Sciatic nerve (tissue), 2 donors: ENCODE measurements at regions not wholly inside any gene's neighbourhood (a gene's known extent, or its start where the extent isn't known, plus 50 kb on each side); places are given as distances from the start of the nearest gene placed in this dataset.
A peak's percentile ranks its signal among the peaks of the same experiment; 100 is the strongest.

ENCODE experiments used
- ATAC-seq: fragments of 200-7000 bp; cut with Tn5 transposase; one replicate; pipeline ENCODE4 v1.9.1; 2020; ENCODE audit warnings: mild to moderate bottlenecking, moderate library complexity
- DNase-seq: peaks from one replicate; pipeline ENCODE4 v3.0.0-alpha.2; 2020; ENCODE audit warnings: low spot score
- intact Hi-C: fragments of 100-400 bp; cut with DNase I; formaldehyde crosslinking; loops from one replicate; pipeline ENCODE4 v1.14.2; 2022
- donor health status: DM: no; HTN: no; CAD: no.
- donor health status: DM: no; HTN: no; CAD: no.

DNA sequence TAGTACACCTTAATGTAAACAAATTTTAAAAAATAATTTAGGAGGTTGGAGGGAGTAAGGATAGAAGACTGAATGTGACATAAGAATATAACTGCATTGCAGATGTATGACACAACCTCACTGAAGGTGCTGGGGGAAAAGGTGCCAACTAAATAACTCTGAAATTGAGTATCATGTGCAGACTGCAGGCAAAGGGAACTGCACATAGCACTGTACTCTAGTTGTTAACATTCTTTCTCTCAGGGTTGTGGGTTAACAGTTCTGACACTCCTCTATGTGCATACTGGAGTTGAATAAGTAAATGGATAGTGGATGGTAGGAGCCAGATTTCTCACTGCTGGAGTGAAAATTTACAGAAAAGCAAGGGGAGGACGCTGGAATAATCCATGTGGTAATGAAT is 451.9 kb upstream of the CDH4 start:
- ATAC-seq (no peak), DNase-seq (no peak)
- intact Hi-C loops, result no loop called here

GRCh38 chr20:60802676-60803075 is 449.4 kb upstream of the CDH4 start:
- intact Hi-C loops, result no loop called here
- ATAC-seq, result no peak

GRCh38 chr20:60803335-60804055 is 448.6 kb upstream of the CDH4 start:
- DNase-seq, result no peak
- ATAC-seq, result peak; percentile 65
- intact Hi-C loops, result no loop called here

More at GRCh38 chr20:60802676-60803075, 449.4 kb upstream of the CDH4 start:
- no peak for DNase-seq

- ATAC-seq (no peak), DNase-seq (no peak)
- intact Hi-C loops, result no loop called here
These were observed 447.7 kb upstream of the CDH4 start for GRCh38 chr20:60804240-60804917.

GRCh38 chr20:60804918-60805630 is 447.0 kb upstream of the CDH4 start:
- ATAC-seq (peak; percentile 74), DNase-seq (no peak)
- intact Hi-C loops, result no loop called here

DNA sequence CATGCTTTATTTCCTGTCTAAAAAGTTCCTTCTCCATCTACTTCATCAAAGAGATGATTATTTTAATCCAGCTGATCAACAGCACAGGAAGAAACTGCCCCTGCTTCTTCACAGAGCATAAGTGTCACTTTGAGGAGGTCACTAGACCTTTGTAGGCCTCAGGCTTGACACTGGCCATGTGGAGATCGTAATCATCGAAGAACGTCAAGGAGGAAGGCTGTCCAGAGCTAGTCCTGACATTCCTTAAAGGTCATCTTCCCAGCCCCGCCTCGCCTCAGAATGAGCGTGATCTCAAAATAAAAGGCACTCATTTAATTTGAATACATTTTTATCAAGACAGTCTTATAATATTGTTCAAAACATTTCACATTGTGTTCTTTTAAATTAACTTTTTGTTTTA is 445.7 kb upstream of the CDH4 start:
- DNase-seq (no peak), ATAC-seq (no peak)
- intact Hi-C loops, result no loop called here

DNA sequence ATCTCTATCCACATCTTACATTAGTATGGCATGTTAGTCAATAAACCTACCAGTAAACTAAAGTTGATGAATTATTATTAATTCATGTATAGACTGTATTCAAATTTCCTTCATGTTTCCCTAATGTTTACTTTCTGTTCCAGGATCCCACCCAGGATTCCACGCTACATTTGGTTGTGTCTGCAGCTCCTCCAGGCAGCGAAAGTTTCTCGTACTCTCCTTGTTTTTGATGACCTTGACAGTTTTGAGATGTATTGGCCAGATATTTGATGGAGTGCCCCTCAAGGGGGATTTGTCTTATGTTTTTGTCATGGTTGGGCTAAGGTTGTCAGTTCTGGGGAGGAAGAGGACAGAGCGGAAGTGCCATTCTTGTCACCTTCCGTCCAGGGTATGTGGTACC is 445.2 kb upstream of the CDH4 start:
- intact Hi-C loops, result no loop called here
- DNase-seq (no peak), ATAC-seq (no peak)

DNA sequence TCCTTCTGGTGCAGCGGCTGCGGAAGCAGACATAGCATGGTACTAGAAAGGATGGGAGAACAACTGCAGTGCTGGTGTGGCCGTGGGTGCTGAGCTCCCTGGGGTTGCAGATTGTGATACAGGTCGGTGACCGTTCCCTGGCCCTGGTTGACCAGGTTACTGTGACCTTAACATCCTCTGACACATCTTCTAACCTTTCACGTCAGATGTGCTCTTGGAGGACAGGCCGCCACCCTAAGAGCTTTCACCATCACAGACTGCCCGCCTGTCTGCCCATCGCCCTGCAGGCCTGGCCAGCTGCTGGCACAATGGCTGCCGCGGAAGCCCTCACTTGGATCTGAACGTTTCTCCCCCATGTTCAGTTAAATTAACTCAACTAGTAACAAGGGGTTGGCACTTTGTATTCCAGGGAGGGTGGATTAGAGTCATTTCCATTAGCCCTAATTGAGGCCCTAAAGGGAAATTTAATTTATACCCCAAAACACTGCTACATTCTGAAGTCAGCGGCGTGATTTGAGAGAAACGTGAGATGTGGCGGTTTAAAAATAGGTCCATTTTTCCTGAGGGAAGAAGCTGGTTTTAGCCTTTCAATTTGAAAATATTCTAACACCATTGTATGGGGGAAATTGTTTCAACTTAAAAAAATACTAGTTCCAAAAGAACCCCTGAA is 443.9 kb upstream of the CDH4 start:
- intact Hi-C loops, result no loop called here
- no peak for DNase-seq
- ATAC-seq, result no peak

- DNase-seq (no peak), ATAC-seq (no peak)
- intact Hi-C loops, result no loop called here
These were observed 443.4 kb upstream of the CDH4 start for GRCh38 chr20:60808701-60809100.

DNA sequence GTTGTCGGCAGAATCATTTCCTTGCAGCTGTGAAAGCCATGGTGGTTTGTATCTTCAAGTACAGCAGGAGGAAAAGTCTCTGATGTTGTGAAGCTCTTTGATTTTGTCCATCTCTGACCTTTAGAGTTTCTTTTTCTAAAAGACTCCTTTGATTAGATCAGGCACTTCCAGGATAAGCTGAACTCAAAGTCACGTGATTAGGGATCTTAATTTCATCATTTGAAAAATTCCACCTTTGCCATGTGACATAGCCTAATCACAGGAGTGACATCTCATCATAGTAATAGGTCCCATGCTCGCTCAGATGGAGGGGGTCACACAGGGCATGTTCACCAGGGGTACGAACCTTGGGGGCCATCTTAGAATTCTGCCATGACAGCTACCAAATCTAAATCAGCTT is 441.5 kb upstream of the CDH4 start:
- no peak for DNase-seq
- no peak for ATAC-seq
- intact Hi-C loops, result no loop called here

DNA sequence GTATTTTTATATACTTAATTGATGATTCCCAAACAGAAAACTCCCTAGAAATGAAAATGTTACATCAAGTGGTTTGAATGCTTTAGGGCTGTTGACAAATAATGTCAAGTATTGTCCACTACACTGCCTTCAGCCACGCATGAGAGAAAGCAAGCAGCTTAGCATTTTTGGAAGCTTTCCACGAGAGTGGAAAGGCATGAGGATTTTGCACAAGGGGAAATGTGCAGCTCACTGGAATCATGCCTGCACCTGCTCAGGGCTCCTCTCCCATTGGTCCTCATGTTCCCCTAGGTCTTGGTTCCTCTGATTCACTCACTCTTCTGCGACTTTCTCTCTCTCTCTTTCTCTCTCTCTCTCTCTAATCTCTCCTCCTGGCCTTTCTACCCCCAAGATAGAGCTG is 439.5 kb upstream of the CDH4 start:
- intact Hi-C loops, result no loop called here

DNA sequence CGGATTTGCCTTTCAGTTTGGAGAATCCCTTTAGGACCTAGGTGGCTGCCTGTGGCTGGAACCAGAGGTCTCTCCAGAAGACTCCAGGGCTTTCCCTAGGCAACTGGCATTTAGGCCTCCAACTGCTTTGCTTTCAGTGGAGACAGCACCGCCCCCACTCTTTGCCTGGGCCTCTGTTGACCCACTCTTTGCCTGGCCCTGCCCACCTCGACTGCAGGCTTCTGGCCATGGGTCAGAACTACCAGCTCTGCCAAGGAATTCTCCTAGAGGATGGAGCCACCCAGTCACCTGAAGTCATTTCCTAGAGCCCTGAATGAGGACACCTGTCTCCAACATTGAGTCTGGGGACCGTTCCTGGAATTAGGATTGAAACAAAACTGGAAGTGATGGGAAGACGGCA is 439.0 kb upstream of the CDH4 start:
- intact Hi-C loops, result no loop called here
- DNase-seq (no peak), ATAC-seq (no peak)

More for the DNA sequence above, 439.5 kb upstream of the CDH4 start:
- DNase-seq, result no peak
- ATAC-seq, result no peak

DNA sequence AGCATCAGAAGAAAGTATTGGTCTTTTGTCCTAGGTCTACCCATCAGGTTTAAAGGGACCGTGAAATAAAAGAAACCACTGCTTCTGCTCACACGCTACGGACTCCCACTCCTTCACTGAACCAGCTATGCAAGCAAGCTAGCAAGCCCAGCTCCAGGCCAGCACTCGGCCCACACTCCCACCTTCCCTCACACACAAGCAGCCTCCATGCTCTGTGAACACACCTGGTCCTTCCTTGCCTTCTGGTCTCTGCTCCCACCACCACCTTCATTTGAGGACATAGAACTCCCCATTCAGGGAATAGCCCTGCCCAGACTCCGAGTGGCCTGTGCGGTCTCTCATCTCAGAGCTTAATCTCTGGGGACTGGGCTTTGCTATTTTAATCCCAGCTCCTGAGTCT is 436.4 kb upstream of the CDH4 start:
- intact Hi-C loops, result no loop called here
- ATAC-seq (no peak), DNase-seq (no peak)

DNA sequence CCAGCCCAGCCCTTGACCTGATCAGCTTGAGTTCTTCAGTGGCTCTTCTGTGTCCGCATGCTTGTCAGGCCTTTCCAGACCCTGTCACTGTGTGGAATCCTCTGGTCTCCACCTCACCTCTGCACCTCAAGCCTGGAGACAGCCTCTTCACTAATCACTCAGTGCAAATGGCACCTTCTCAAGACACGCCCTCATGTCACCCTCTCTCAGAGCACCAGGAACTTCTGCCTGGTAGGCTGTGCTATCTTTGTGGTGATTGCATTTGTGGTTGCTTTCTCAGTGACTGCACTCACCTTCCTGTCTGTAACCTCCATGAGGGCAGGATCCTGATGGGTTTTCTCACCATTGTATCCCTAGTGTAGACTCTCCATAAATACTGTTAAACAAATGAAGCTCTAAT is 435.2 kb upstream of the CDH4 start:
- DNase-seq (no peak), ATAC-seq (no peak)
- intact Hi-C loops, result no loop called here

DNA sequence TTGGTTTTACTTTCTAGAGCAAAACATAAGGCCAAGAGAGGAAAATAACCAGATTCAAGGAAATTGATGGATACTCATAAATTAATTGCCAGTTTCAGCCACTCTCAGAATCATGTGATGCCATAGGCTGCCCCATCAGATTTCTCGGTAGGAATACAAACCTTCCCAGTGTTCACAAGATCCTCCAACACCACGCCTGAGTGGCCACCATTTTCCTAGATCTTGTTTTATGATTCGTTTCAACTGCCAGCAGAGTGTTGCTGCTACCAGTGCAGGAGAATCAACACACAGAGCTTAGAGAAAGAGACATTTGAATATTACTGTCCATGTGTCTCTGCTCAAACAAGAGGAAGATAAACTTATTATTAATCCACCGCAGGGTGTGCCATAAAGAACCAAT is 434.2 kb upstream of the CDH4 start:
- intact Hi-C loops, result no loop called here
- DNase-seq (no peak), ATAC-seq (no peak)

DNA sequence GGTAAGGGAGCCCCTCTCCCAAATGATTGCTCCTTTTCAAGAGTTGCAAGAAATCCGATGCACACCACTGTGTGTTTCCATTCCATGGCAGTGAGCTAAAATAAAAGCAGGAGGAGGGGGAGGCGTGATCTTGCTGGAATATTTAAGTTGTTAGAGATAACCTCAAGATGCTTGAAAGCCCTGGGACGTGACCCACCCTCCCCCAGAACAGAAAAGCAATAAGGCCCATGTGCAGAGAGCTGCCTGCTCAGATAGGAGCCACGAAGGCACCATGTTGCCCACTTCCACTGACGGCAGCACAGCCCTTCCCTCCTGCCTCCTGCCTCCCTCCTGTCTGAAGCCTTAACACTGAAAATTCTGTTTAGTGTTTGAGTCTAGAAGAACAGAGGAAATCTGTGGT is 432.6 kb upstream of the CDH4 start:
- intact Hi-C loops, result no loop called here
- no peak for DNase-seq
- peak; percentile 35 for ATAC-seq

GRCh38 chr20:60820149-60820548 is 431.9 kb upstream of the CDH4 start:
- intact Hi-C loops, result no loop called here
- ATAC-seq, result peak; percentile 74
- no peak for DNase-seq

DNA sequence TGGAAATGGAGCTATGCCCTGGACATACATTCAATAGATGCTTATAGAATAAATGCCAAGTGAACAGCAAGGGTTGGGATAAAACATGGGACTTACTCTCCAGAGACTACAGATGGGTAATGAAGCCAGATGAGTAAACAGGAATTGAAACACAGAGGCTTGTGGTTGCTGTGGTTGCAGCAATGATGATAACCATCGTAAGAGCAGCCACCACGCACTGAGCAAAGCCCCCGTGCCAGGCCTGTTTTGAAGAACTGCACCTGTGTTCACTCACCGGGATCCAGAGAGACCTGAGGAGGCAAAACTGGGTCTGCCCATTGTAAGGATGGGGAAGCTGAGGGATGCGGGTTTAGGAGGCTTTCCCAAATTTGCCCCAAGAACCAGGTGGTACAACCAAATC is 431.1 kb upstream of the CDH4 start:
- DNase-seq (no peak), ATAC-seq (no peak)
- intact Hi-C loops, result no loop called here

- ATAC-seq, result peak; percentile 90
These were observed 429.1 kb upstream of the CDH4 start for GRCh38 chr20:60822699-60823607.

More at GRCh38 chr20:60822699-60823607, 429.1 kb upstream of the CDH4 start:
- DNase-seq, result no peak
- intact Hi-C loops, result no loop called here
